RKO (cell line): ENCODE measurements at regions not wholly inside any gene's neighbourhood (a gene's known extent, or its start where the extent isn't known, plus 50 kb on each side); places are given as distances from the start of the nearest gene placed in this dataset.

ENCODE experiments used
- DNase-seq: peaks from one replicate; pipeline ENCODE4 v3.0.0-alpha.2; 2016; ENCODE audit warnings: low spot score

GRCh38 chr5:160903076-160903475 is 51.1 kb upstream of the ATP10B start:
- no peak for DNase-seq
